HL-60 (cell line): ENCODE measurements at regions not wholly inside any gene's neighbourhood (a gene's known extent, or its start where the extent isn't known, plus 50 kb on each side); places are given as distances from the start of the nearest gene placed in this dataset.

Experiments used
- GABPA ChIP-seq: IDR thresholded peaks from 2 replicates; pipeline ENCODE4 v1.6.1; 2012; ENCODE audit warnings: low read depth
- POLR2AphosphoS5 ChIP-seq: IDR thresholded peaks from 2 replicates; pipeline ENCODE4 v1.6.1; 2012; ENCODE audit warnings: low read depth
- TF ChIP-seq, protein P1 (sequence below): IDR thresholded peaks from one replicate; pipeline ENCODE4 v1.5.1; 2011; ENCODE audit warnings: low read length, control low read depth, inconsistent platforms; ENCODE audit not compliant: insufficient read depth

DNA sequence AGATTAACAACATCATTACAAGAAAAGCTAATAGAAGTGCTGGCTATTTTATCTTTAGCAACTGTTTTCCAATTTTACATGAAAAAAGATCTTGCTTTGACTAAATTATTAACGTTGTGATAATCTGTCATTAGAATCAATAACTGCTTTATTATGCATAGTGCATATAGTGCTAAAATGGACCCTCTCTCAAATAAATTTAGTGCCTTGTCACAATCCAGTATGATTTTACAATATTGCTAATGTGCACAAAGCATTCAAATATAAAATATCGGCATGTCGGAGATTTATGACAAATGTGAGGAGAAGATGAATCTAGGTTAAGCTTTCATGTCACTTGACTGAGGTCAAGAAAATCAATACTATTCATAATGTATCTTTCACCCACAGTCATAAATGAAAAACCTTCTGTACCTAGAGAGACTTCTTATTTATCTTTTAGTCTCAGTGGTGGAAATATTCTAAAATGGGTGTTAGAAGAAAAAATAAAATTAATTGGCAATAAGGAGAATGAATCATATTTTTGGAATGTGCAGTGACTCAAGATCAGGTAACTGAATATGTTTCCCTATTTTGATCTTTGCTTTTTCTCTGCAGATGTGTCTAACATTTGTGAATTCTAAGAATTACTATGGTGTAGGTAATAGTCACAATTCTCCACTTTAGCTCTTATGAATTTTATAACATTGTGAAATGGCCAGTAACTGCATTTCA, 672.9 kb upstream of the GRAMD2B start:
- TF ChIP-seq, protein P1, sequence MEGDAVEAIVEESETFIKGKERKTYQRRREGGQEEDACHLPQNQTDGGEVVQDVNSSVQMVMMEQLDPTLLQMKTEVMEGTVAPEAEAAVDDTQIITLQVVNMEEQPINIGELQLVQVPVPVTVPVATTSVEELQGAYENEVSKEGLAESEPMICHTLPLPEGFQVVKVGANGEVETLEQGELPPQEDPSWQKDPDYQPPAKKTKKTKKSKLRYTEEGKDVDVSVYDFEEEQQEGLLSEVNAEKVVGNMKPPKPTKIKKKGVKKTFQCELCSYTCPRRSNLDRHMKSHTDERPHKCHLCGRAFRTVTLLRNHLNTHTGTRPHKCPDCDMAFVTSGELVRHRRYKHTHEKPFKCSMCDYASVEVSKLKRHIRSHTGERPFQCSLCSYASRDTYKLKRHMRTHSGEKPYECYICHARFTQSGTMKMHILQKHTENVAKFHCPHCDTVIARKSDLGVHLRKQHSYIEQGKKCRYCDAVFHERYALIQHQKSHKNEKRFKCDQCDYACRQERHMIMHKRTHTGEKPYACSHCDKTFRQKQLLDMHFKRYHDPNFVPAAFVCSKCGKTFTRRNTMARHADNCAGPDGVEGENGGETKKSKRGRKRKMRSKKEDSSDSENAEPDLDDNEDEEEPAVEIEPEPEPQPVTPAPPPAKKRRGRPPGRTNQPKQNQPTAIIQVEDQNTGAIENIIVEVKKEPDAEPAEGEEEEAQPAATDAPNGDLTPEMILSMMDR = no peak
- TF ChIP-seq GABPA (no peak), POLR2AphosphoS5 (no peak)
